ENCODE measurements at regions not wholly inside any gene's neighbourhood (a gene's known extent, or its start where the extent isn't known, plus 50 kb on each side); places are given as distances from the start of the nearest gene placed in this dataset.

DNA sequence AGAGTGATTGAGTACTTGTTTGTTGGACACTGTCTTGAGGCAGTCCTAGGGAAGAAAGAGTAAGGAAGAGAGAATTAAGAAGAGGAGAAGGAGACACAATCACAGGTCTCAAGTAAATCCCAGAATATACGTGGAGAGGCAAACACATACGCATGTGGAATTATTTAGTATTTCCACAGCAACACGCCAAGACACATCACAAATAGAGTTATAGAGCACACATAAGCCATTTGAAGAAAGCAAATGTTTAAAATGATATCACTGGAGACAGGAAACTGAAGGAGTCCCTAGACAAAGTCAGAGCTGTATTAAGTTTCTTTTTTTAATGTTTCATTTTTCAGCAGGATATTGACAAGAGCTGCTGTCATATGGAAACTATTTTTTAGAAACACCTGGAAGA is 206.1 kb upstream of the LRIG1 start:
- H3K4me1 ChIP-seq: no peaks in the 10 kb centered on the region
- DNase-seq (no peak), ATAC-seq (no peak)
- no peaks in the 10 kb centered on the region for H3K27me3 ChIP-seq
- H3K36me3 ChIP-seq (replicated peaks in 1 of 2; ENCODE audit: insufficient read depth in 1 of 2, low read depth in 2 of 2): no peaks in the 10 kb centered on the region
- H3K27ac ChIP-seq: no peak overlapping the region
- intact Hi-C loops (cut with DNase I): no loop called here
- WGBS, 2 donors: 95 to 96% methylated on average over 3 of the region's 3 CpGs
- no peak overlapping the region for H3K4me3 ChIP-seq
- no peak for TF ChIP-seq POLR2A (IDR thresholded peaks at IDR 0.05)
- TF ChIP-seq, protein P1, sequence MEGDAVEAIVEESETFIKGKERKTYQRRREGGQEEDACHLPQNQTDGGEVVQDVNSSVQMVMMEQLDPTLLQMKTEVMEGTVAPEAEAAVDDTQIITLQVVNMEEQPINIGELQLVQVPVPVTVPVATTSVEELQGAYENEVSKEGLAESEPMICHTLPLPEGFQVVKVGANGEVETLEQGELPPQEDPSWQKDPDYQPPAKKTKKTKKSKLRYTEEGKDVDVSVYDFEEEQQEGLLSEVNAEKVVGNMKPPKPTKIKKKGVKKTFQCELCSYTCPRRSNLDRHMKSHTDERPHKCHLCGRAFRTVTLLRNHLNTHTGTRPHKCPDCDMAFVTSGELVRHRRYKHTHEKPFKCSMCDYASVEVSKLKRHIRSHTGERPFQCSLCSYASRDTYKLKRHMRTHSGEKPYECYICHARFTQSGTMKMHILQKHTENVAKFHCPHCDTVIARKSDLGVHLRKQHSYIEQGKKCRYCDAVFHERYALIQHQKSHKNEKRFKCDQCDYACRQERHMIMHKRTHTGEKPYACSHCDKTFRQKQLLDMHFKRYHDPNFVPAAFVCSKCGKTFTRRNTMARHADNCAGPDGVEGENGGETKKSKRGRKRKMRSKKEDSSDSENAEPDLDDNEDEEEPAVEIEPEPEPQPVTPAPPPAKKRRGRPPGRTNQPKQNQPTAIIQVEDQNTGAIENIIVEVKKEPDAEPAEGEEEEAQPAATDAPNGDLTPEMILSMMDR (IDR thresholded peaks at IDR 0.05): no peak
- no peaks in the 10 kb centered on the region for H3K9me3 ChIP-seq

- Histone ChIP-seq H3K4me3 (no peak overlapping the region), H3K36me3 (replicated peaks in 1 of 2; ENCODE audit: insufficient read depth in 1 of 2, low read depth in 2 of 2) (no peaks in the 10 kb centered on the region), H3K27me3 (no peaks in the 10 kb centered on the region), H3K27ac (no peak overlapping the region), H3K4me1 (no peaks in the 10 kb centered on the region), H3K9me3 (no peaks in the 10 kb centered on the region)
- no peak for TF ChIP-seq POLR2A (IDR thresholded peaks at IDR 0.05)
- TF ChIP-seq, protein P1 (IDR thresholded peaks at IDR 0.05): no peak
- intact Hi-C loops (cut with DNase I): no loop called here
- ATAC-seq: no peak
- WGBS, 2 donors: 51 to 56% methylated on average over 3 of the region's 3 CpGs
- DNase-seq: no peak
Measured at GRCh38 chr3:66709532-66709931, 208.7 kb upstream of the LRIG1 start.

DNA sequence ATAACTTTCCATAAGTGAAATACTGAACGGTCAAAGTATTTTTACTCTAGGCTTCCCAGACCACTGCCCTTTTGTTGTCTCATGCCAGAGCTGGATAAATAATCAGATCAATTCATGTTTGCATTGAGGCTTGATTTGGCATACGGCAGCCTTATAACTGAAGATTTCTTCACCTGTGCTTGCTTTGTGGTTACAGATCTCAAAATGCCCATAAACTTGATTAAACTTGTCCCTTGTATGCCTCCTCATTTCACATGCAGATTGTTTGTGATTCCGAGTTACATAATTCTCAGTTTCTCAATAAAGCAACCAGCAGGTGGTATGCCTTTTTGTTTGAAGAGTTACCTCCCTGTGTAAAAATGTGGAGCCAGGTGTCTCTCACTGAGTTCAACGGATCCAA is 211.4 kb upstream of the LRIG1 start:
- DNase-seq: no peak
- H3K9me3 ChIP-seq: no peaks in the 10 kb centered on the region
- H3K4me1 ChIP-seq: no peaks in the 10 kb centered on the region
- no peaks in the 10 kb centered on the region for H3K27me3 ChIP-seq
- no peak overlapping the region for H3K4me3 ChIP-seq
- no peak overlapping the region for H3K27ac ChIP-seq
- no peaks in the 10 kb centered on the region for H3K36me3 ChIP-seq (replicated peaks in 1 of 2; ENCODE audit: insufficient read depth in 1 of 2, low read depth in 2 of 2)
- intact Hi-C loops (cut with DNase I): no loop called here
- ATAC-seq: no peak
- no peak for TF ChIP-seq POLR2A (IDR thresholded peaks at IDR 0.05)
- TF ChIP-seq, protein P1 (IDR thresholded peaks at IDR 0.05): no peak
- WGBS, 2 donors: 66 to 68% methylated on average over 4 of the region's 4 CpGs

GRCh38 chr3:66713921-66714320 is 213.1 kb upstream of the LRIG1 start:
- Histone ChIP-seq H3K36me3 (replicated peaks in 1 of 2; ENCODE audit: insufficient read depth in 1 of 2, low read depth in 2 of 2) (no peaks in the 10 kb centered on the region), H3K27me3 (no peaks in the 10 kb centered on the region), H3K27ac (no peak overlapping the region), H3K4me3 (no peak overlapping the region), H3K4me1 (no peaks in the 10 kb centered on the region), H3K9me3 (no peaks in the 10 kb centered on the region)
- ATAC-seq (no peak), DNase-seq (no peak)
- intact Hi-C loops (cut with DNase I): no loop called here
- TF ChIP-seq, protein P1 (IDR thresholded peaks at IDR 0.05): no peak
- TF ChIP-seq POLR2A (IDR thresholded peaks at IDR 0.05): no peak
- 43 to 51% methylated on average over 2 of the region's 2 CpGs for WGBS, 2 donors

DNA sequence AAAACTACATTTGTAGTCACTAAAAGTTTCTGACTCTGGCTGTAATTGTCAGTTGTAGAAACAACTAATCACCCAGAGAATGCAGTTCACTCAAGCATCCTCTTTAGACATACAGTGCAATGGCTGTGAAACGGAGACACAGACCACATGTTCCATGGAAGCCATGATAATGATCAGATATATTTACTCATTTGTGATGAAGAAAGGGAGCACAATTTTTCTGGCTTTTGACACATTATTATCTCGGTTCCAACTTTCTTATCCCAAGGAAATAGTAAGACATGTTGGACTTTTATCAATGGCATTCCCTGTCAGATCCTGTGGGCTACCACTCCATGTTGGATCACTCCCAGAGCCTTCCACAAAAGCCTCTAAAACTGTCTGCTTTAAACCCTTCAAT is 215.0 kb upstream of the LRIG1 start:
- H3K9me3 ChIP-seq: no peaks in the 10 kb centered on the region
- H3K4me3 ChIP-seq: no peak overlapping the region
- H3K4me1 ChIP-seq: no peaks in the 10 kb centered on the region
- no peaks in the 10 kb centered on the region for H3K27me3 ChIP-seq
- DNase-seq: no peak
- no peak overlapping the region for H3K27ac ChIP-seq
- TF ChIP-seq, protein P1 (IDR thresholded peaks at IDR 0.05): no peak
- TF ChIP-seq POLR2A (IDR thresholded peaks at IDR 0.05): no peak
- intact Hi-C loops (cut with DNase I): no loop called here
- WGBS, 2 donors: 70 to 78% methylated on average over 2 of the region's 2 CpGs
- no peak for ATAC-seq
- no peaks in the 10 kb centered on the region for H3K36me3 ChIP-seq (replicated peaks in 1 of 2; ENCODE audit: insufficient read depth in 1 of 2, low read depth in 2 of 2)
